Nephron progenitor cell (in vitro differentiated cells): ENCODE measurements at regions not wholly inside any gene's neighbourhood (a gene's known extent, or its start where the extent isn't known, plus 50 kb on each side); places are given as distances from the start of the nearest gene placed in this dataset.

Source experiments
- DNase-seq: peaks from one replicate; pipeline ENCODE4 v3.0.0; 2021
- H3K27ac Mint-ChIP-seq: 2 replicates; pipeline ENCODE4 v1.8.0; 2021; ENCODE audit warnings: mild to moderate bottlenecking, moderate library complexity, mixed read lengths
- H3K27me3 Mint-ChIP-seq: 2 replicates; pipeline ENCODE4 v1.8.0; 2021; ENCODE audit warnings: mild to moderate bottlenecking, low read depth, mixed read lengths; ENCODE audit not compliant: poor library complexity
- H3K36me3 Mint-ChIP-seq: 2 replicates; pipeline ENCODE4 v1.8.0; 2021; ENCODE audit warnings: low read depth, mixed read lengths
- H3K4me1 Mint-ChIP-seq: 2 replicates; pipeline ENCODE4 v1.8.0; 2021; ENCODE audit warnings: mixed read lengths
- H3K4me3 Mint-ChIP-seq: 2 replicates; pipeline ENCODE4 v1.8.0; 2021; ENCODE audit warnings: mild to moderate bottlenecking, moderate library complexity, mixed read lengths
- H3K9me3 Mint-ChIP-seq: 2 replicates; pipeline ENCODE4 v1.8.0; 2021; ENCODE audit warnings: mild to moderate bottlenecking, moderate library complexity, mixed read lengths
- TF ChIP-seq, protein P1 (sequence below): fragments of 200-600 bp; sonication (generic); IDR thresholded peaks from 2 replicates; pipeline ENCODE4 v1.5.0; 2021; ENCODE audit warnings: antibody characterized with exemption

GRCh38 chr12:107470645-107471044 lies 215.0 kb upstream of the PWP1 start:
- Mint-ChIP-seq H3K27ac (no peak overlapping the region), H3K9me3 (no peaks in the 10 kb centered on the region), H3K36me3 (no peaks in the 10 kb centered on the region), H3K27me3 (peaks cover 36% of the 10 kb centered on the region), H3K4me3 (no peak overlapping the region), H3K4me1 (peaks cover 65% of the 10 kb centered on the region)
- no peak for DNase-seq
- TF ChIP-seq, protein P1, sequence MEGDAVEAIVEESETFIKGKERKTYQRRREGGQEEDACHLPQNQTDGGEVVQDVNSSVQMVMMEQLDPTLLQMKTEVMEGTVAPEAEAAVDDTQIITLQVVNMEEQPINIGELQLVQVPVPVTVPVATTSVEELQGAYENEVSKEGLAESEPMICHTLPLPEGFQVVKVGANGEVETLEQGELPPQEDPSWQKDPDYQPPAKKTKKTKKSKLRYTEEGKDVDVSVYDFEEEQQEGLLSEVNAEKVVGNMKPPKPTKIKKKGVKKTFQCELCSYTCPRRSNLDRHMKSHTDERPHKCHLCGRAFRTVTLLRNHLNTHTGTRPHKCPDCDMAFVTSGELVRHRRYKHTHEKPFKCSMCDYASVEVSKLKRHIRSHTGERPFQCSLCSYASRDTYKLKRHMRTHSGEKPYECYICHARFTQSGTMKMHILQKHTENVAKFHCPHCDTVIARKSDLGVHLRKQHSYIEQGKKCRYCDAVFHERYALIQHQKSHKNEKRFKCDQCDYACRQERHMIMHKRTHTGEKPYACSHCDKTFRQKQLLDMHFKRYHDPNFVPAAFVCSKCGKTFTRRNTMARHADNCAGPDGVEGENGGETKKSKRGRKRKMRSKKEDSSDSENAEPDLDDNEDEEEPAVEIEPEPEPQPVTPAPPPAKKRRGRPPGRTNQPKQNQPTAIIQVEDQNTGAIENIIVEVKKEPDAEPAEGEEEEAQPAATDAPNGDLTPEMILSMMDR = no peak

DNA sequence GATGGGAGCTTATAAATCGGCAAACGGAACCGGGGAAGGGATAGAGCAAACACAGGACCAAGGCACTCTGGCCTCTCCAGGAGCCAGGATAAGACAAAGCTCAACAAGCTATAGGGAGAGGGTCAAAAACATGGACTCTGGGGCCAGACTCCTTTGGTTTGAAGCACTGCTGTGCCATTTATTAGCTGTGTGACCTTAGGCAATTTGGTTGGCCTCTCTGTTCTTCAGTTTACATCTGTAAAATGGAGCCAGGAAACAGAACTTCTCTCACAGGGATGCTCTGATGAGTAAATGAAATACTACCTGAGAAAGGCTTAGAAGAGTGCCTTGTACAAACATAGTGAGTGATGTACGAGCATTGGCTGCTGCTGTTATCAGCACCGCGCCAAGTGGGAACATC lies 213.3 kb upstream of the PWP1 start:
- peaks cover 67% of the 10 kb centered on the region for H3K4me1 Mint-ChIP-seq
- no peak overlapping the region for H3K27ac Mint-ChIP-seq
- H3K4me3 Mint-ChIP-seq = no peak overlapping the region
- DNase-seq = no peak
- TF ChIP-seq, protein P1 = no peak
- no peaks in the 10 kb centered on the region for H3K36me3 Mint-ChIP-seq
- no peaks in the 10 kb centered on the region for H3K9me3 Mint-ChIP-seq
- H3K27me3 Mint-ChIP-seq = peaks cover 30% of the 10 kb centered on the region

- H3K27me3 Mint-ChIP-seq = peaks cover 36% of the 10 kb centered on the region
- TF ChIP-seq, protein P1 = no peak
- H3K9me3 Mint-ChIP-seq = peaks cover 4% of the 10 kb centered on the region
- no peak overlapping the region for H3K27ac Mint-ChIP-seq
- H3K4me3 Mint-ChIP-seq = no peak overlapping the region
- no peaks in the 10 kb centered on the region for H3K36me3 Mint-ChIP-seq
- DNase-seq = no peak
- peaks cover 58% of the 10 kb centered on the region for H3K4me1 Mint-ChIP-seq
Measured at GRCh38 chr12:107474099-107474498, 211.5 kb upstream of the PWP1 start.

- no peaks in the 10 kb centered on the region for H3K36me3 Mint-ChIP-seq
Measured at GRCh38 chr12:107474639-107475539, 210.7 kb upstream of the PWP1 start.

GRCh38 chr12:107475900-107476299 lies 209.7 kb upstream of the PWP1 start:
- no peak for DNase-seq
- H3K27me3 Mint-ChIP-seq = peaks cover 30% of the 10 kb centered on the region
- peaks cover 71% of the 10 kb centered on the region for H3K4me1 Mint-ChIP-seq
- no peak overlapping the region for H3K4me3 Mint-ChIP-seq
- TF ChIP-seq, protein P1 = no peak
- H3K36me3 Mint-ChIP-seq = no peaks in the 10 kb centered on the region
- no peak overlapping the region for H3K27ac Mint-ChIP-seq
- H3K9me3 Mint-ChIP-seq = peaks cover 4% of the 10 kb centered on the region

More at GRCh38 chr12:107474639-107475539, 210.7 kb upstream of the PWP1 start:
- Mint-ChIP-seq H3K27me3 (peaks cover 36% of the 10 kb centered on the region), H3K4me3 (peak overlapping the region; percentile 6), H3K9me3 (peaks cover 4% of the 10 kb centered on the region), H3K27ac (peak overlapping the region; percentile 39), H3K4me1 (peaks cover 65% of the 10 kb centered on the region)
- TF ChIP-seq, protein P1 = no peak
- DNase-seq = no peak

- H3K9me3 Mint-ChIP-seq = peaks cover 4% of the 10 kb centered on the region
- H3K27me3 Mint-ChIP-seq = peaks cover 23% of the 10 kb centered on the region
- H3K4me1 Mint-ChIP-seq = peaks cover 78% of the 10 kb centered on the region
- TF ChIP-seq, protein P1 = no peak
- no peak overlapping the region for H3K4me3 Mint-ChIP-seq
- no peaks in the 10 kb centered on the region for H3K36me3 Mint-ChIP-seq
- DNase-seq = no peak
- no peak overlapping the region for H3K27ac Mint-ChIP-seq
Measured at GRCh38 chr12:107477018-107477417, 208.6 kb upstream of the PWP1 start.
